GM12878 (cell line): ENCODE measurements at regions not wholly inside any gene's neighbourhood (a gene's known extent, or its start where the extent isn't known, plus 50 kb on each side); places are given as distances from the start of the nearest gene placed in this dataset.

Source experiments
- ATAC-seq: fragments of 200-7000 bp; cut with Tn5 transposase; 3 replicates; pipeline ENCODE4 v1.9.1; 2020; ENCODE audit warnings: mild to moderate bottlenecking, moderate library complexity
- BruUV-seq: library from RNA; stranded (reverse); fragments of 400-500 nt; replicated peaks from 2 replicates; lab custom pipeline; 2021; lab: Mats Ljungman, UMichigan
- CTCF ChIA-PET: fragments of 300-600 bp; sonication (Branson Sonifier 250); formaldehyde crosslinking; extraction: SDS; loops from one replicate; lab custom pipeline; 2021; ENCODE audit warnings: inconsistent platforms; lab: Yijun Ruan, JAX
- POLR2A ChIA-PET: fragments of 350-600 bp; formaldehyde crosslinking; extraction: SDS; loops from one replicate; lab custom pipeline; 2021; ENCODE audit warnings: inconsistent platforms; lab: Charles Lee
- RAD21 ChIA-PET: fragments of 300-600 bp; sonication (Branson Sonifier 250); formaldehyde crosslinking; loops from one replicate; lab custom pipeline; 2023; ENCODE audit warnings: antibody characterized with exemption; ENCODE audit not compliant: unreplicated experiment; lab: Charles Lee
- SMC1A ChIA-PET: fragments of 300-600 bp; sonication (Branson Sonifier 250); formaldehyde crosslinking; loops from one replicate; lab custom pipeline; 2023; ENCODE audit not compliant: unreplicated experiment, uncharacterized antibody; lab: Charles Lee
- DNase-seq: peaks from one replicate; pipeline ENCODE4 v3.0.0-alpha.2; 2011; ENCODE audit warnings: low read depth, low spot score
- FAIRE-seq: peaks from 3 replicates; lab custom pipeline; 2011; peaks lifted over from hg19 to GRCh38; lab: Jason Lieb, UNC
- H2AFZ ChIP-seq: 2 replicates; pipeline ENCODE4 v1.6.0; 2011; ENCODE audit warnings: low read depth, low read length, control low read depth; ENCODE audit not compliant: control insufficient read depth
- H3K27ac ChIP-seq: 2 replicates; pipeline ENCODE4 v1.5.1; 2011; ENCODE audit warnings: control low read depth; ENCODE audit not compliant: control insufficient read depth, insufficient read depth
- H3K27me3 ChIP-seq, 2 experiments: replicated peaks in 1 of 2; 2 replicates each; pipeline versions ENCODE4 v1.6.0 to v1.6.1; 2011; ENCODE audit warnings: low read length in 1 of 2; ENCODE audit not compliant: control insufficient read depth in 2 of 2, insufficient read depth in 2 of 2
- H3K36me3 ChIP-seq, 2 experiments: 2 replicates each; pipeline ENCODE4 v1.5.1; 2011; ENCODE audit warnings: low read length in 1 of 2; ENCODE audit not compliant: control insufficient read depth in 2 of 2, insufficient read depth in 2 of 2
- H3K4me1 ChIP-seq: 2 replicates; pipeline ENCODE4 v1.6.1; 2011; ENCODE audit warnings: mild to moderate bottlenecking, low read length, moderate library complexity, mixed read lengths; ENCODE audit not compliant: control insufficient read depth, insufficient read depth
- H3K4me2 ChIP-seq: 2 replicates; pipeline ENCODE4 v1.6.0; 2011; ENCODE audit warnings: control low read depth; ENCODE audit not compliant: control insufficient read depth, insufficient read depth
- H3K4me3 ChIP-seq: fragments of 200-600 bp; sonication (generic); 2 replicates; pipeline ENCODE4 v1.5.1; 2016
- H3K79me2 ChIP-seq: 2 replicates; pipeline ENCODE4 v1.6.0; 2011; ENCODE audit warnings: low read length; ENCODE audit not compliant: control insufficient read depth, insufficient read depth
- H3K9ac ChIP-seq: 2 replicates; pipeline ENCODE4 v1.8.0; 2011; ENCODE audit warnings: low read length, control low read depth, mixed read lengths; ENCODE audit not compliant: control insufficient read depth, insufficient read depth
- H3K9me3 ChIP-seq: replicated peaks from 3 replicates; pipeline ENCODE4 v1.5.1; 2011; ENCODE audit warnings: mild to moderate bottlenecking, low read length; ENCODE audit not compliant: control insufficient read depth, insufficient read depth
- H4K20me1 ChIP-seq: 2 replicates; pipeline ENCODE4 v1.6.0; 2011; ENCODE audit not compliant: control insufficient read depth, insufficient read depth
- ATF2 ChIP-seq: IDR thresholded peaks from 2 replicates; pipeline ENCODE4 v1.6.1; 2012; ENCODE audit warnings: low read length, inconsistent platforms
- BCL3 ChIP-seq: IDR thresholded peaks from 2 replicates; pipeline ENCODE4 v1.6.1; 2011; ENCODE audit warnings: borderline replicate concordance, low read depth, mild to moderate bottlenecking, moderate library complexity, low read length; ENCODE audit not compliant: insufficient read depth, poor library complexity, severe bottlenecking
- NKRF ChIP-seq: fragments of 450-650 bp; conservative IDR thresholded peaks from 2 replicates; pipeline ENCODE4 v1.6.1; 2017; ENCODE audit warnings: mild to moderate bottlenecking, moderate library complexity
- PBX3 ChIP-seq: IDR thresholded peaks from 2 replicates; pipeline ENCODE4 v1.6.1; 2011; ENCODE audit warnings: mild to moderate bottlenecking, low read depth, low read length, moderate library complexity; ENCODE audit not compliant: insufficient replicate concordance
- RBBP5 ChIP-seq: fragments of 200-600 bp; sonication (generic); conservative IDR thresholded peaks from 2 replicates; pipeline ENCODE4 v1.6.1; 2016
- SIN3A ChIP-seq: IDR thresholded peaks from 2 replicates; pipeline ENCODE4 v1.6.1; 2012; ENCODE audit warnings: low read depth, low read length, improper control_type of control experiment
- STAT1 ChIP-seq: fragments of 450-650 bp; conservative IDR thresholded peaks from 2 replicates; pipeline ENCODE4 v1.6.1; 2014; ENCODE audit warnings: antibody characterized with exemption, mild to moderate bottlenecking
- ZNF207 ChIP-seq: fragments of 450-650 bp; IDR thresholded peaks from 2 replicates; pipeline ENCODE4 v1.6.1; 2014; ENCODE audit warnings: antibody characterized with exemption, mild to moderate bottlenecking, borderline replicate concordance
- ZSCAN29 ChIP-seq: fragments of 450-650 bp; IDR thresholded peaks from 2 replicates; pipeline ENCODE4 v1.6.1; 2017; ENCODE audit warnings: mild to moderate bottlenecking, moderate library complexity
- WGBS: methylation state at CpG from one replicate; pipeline ENCODE4 v1.1.6; 2016; ENCODE audit warnings: low lambda C conversion rate; ENCODE audit not compliant: insufficient replicate concordance, insufficient coverage; ENCODE audit errors: missing lambda C conversion rate; 5-methylcytosine and 5-hydroxymethylcytosine counted together
- in situ Hi-C: fragments of 300-500 bp; cut with MboI; formaldehyde crosslinking; loops from 9 replicates; pipeline ENCODE4 v1.14.3; 2018; ENCODE audit warnings: mixed read lengths
- intact Hi-C: fragments of 100-400 bp; cut with micrococcal nuclease; formaldehyde crosslinking; loops from one replicate; pipeline ENCODE4 v1.14.2; 2022; ENCODE audit not compliant: unreplicated experiment
- TF ChIP-seq, protein P1 (sequence below): fragments of 450-650 bp; IDR thresholded peaks from 2 replicates; pipeline ENCODE4 v1.6.1; 2017; ENCODE audit warnings: borderline replicate concordance
- TF ChIP-seq, protein P2 (sequence below): IDR thresholded peaks from 2 replicates; pipeline ENCODE4 v1.6.1; 2012; ENCODE audit warnings: low read depth, low read length, improper control_type of control experiment
- TF ChIP-seq, protein P3 (sequence below): fragments of 450-650 bp; IDR thresholded peaks from 2 replicates; pipeline ENCODE4 v1.6.1; 2016; ENCODE audit warnings: mild to moderate bottlenecking

GRCh38 chr15:38945551-38946298, 381.1 kb upstream of the RASGRP1 start:
- ChIA-PET SMC1A (no interaction called here), POLR2A (no interaction called here), RAD21 (no interaction called here), CTCF (no interaction called here)
- H3K27me3 ChIP-seq: peaks cover 0 to 2% of the 10 kb centered on the region in 2 experiments; a peak in 3 of 4 replicates
- no peaks in the 10 kb centered on the region for H3K9me3 ChIP-seq
- no peaks in the 10 kb centered on the region for H3K36me3 ChIP-seq
- H3K4me3 ChIP-seq: no peak overlapping the region
- intact Hi-C loops (no loop called here), in situ Hi-C loops (no loop called here)
- H3K27ac ChIP-seq: no peak overlapping the region
- BruUV-seq: no TSS peak
- DNase-seq (no peak), ATAC-seq (no peak), FAIRE-seq (no peak)
- H4K20me1 ChIP-seq: no peaks in the 10 kb centered on the region
- H3K79me2 ChIP-seq: no peaks in the 10 kb centered on the region
- H3K4me2 ChIP-seq: no peak overlapping the region
- 44% methylated on average over 5 of the region's 5 CpGs for WGBS
- H3K4me1 ChIP-seq: no peaks in the 10 kb centered on the region
- H3K9ac ChIP-seq: no peak overlapping the region
- H2AFZ ChIP-seq: no peak overlapping the region
- TF ChIP-seq ZNF207 (no peak), ATF2 (no peak), RBBP5 (no peak), STAT1 (no peak), PBX3 (no peak), ZSCAN29 (no peak), SIN3A (no peak), BCL3 (no peak), NKRF (no peak)
- TF ChIP-seq, protein P1, sequence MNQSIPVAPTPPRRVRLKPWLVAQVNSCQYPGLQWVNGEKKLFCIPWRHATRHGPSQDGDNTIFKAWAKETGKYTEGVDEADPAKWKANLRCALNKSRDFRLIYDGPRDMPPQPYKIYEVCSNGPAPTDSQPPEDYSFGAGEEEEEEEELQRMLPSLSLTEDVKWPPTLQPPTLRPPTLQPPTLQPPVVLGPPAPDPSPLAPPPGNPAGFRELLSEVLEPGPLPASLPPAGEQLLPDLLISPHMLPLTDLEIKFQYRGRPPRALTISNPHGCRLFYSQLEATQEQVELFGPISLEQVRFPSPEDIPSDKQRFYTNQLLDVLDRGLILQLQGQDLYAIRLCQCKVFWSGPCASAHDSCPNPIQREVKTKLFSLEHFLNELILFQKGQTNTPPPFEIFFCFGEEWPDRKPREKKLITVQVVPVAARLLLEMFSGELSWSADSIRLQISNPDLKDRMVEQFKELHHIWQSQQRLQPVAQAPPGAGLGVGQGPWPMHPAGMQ: no peak
- TF ChIP-seq, protein P2, sequence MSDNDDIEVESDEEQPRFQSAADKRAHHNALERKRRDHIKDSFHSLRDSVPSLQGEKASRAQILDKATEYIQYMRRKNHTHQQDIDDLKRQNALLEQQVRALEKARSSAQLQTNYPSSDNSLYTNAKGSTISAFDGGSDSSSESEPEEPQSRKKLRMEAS: no peak
- TF ChIP-seq, protein P3, sequence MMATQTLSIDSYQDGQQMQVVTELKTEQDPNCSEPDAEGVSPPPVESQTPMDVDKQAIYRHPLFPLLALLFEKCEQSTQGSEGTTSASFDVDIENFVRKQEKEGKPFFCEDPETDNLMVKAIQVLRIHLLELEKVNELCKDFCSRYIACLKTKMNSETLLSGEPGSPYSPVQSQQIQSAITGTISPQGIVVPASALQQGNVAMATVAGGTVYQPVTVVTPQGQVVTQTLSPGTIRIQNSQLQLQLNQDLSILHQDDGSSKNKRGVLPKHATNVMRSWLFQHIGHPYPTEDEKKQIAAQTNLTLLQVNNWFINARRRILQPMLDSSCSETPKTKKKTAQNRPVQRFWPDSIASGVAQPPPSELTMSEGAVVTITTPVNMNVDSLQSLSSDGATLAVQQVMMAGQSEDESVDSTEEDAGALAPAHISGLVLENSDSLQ: no peak
